ENCODE measurements at regions not wholly inside any gene's neighbourhood (a gene's known extent, or its start where the extent isn't known, plus 50 kb on each side); places are given as distances from the start of the nearest gene placed in this dataset.

DNA sequence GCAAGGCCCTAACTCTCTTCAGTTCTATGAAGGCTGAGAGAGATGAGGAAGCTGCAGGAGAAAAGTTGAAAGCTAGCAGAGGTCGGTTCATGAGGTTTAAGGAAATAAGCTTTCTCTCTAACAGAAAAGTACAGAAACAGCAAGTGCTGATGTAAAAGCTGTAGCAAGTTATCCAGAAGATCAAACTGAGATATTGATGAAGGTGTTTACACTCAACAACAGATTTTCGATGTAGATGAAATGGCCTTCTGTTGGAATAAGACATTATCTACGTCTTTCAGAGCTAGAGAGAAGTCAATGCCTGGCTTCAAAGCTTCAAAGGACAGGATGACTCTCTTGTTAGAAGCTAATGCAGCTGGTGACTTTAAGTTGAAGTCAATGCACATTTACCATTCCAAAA lies 87.4 kb downstream of the PDCL3 start:
- CTCF ChIA-PET = interaction anchor here (0.7 to 1.9 kb wide), 5 partner anchors 8 to 40 kb away, joined by 3 to 8 read pairs (median 3); no protein-coding TSS in a partner anchor
- BruUV-seq (replicated peaks) = no TSS peak
- intact Hi-C loops (cut with micrococcal nuclease) = no loop called here

DNA sequence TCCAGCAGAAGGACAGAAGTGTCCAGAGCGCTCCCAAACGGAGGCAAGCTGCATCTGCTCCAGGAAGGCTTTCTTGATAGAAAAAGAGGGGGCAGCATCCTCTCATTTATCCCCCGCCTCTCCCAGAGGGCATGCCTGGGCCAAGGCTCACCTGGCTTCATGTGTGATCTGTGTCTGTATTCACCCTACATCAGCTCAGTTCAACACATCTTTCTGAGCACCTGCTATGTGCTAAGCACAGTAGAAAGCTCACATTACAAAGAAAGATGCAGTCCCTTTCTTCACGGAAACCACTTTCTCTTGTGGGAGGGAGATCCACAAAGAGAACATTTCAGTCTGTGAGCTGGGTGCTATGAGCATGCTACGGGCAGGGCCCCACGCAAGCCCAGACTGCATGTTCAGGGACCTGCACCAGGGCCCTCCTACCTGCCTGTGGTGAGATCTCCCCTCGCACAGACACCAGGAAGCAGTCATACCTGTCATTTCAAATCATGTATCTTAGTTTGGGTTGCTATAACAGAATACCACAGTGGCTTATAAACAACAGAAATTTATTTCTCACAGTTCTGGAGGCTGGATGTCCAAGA lies 90.7 kb downstream of the PDCL3 start:
- Histone ChIP-seq H3K27ac (ENCODE audit: insufficient read depth, low read depth, low read length) (no peak overlapping the region), H3K4me1 (ENCODE audit: control insufficient read depth, extremely low read depth, insufficient read depth, low read length) (no peaks in the 10 kb centered on the region), H3K9me3 (replicated peaks; ENCODE audit: control insufficient read depth, insufficient read depth, low read length) (no peaks in the 10 kb centered on the region), H3K79me2 (ENCODE audit: control insufficient read depth, insufficient read depth, low read length) (no peaks in the 10 kb centered on the region), H4K20me1 (replicated peaks; ENCODE audit: control insufficient read depth, extremely low read depth, insufficient read depth, low read length) (no peaks in the 10 kb centered on the region), H3K4me2 (ENCODE audit: insufficient read depth, low read length) (no peak overlapping the region), H2AFZ (ENCODE audit: low read depth, low read length) (no peak overlapping the region), H3K27me3 (ENCODE audit: control insufficient read depth in 2 of 2, insufficient read depth in 2 of 2, low read length in 2 of 2) (peaks cover 7 to 8% of the 10 kb centered on the region in 2 experiments), H3K9me1 (replicated peaks; ENCODE audit: control insufficient read depth, extremely low read depth, insufficient read depth, low read length) (no peaks in the 10 kb centered on the region), H3K4me3 (replicated peaks in 1 of 3; ENCODE audit: insufficient read depth in 1 of 3, low read depth in 1 of 3, low read length in 3 of 3) (no peak overlapping the region), H3K36me3 (ENCODE audit: control insufficient read depth in 2 of 2, extremely low read depth in 1 of 2, insufficient read depth in 2 of 2, low read length in 2 of 2) (no peaks in the 10 kb centered on the region), H3K9ac (replicated peaks; ENCODE audit: extremely low read depth, insufficient read depth, low read length) (no peak overlapping the region)
- TF ChIP-seq, protein P1, sequence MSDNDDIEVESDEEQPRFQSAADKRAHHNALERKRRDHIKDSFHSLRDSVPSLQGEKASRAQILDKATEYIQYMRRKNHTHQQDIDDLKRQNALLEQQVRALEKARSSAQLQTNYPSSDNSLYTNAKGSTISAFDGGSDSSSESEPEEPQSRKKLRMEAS (IDR thresholded peaks at IDR 0.05; ENCODE audit: insufficient read depth, insufficient read length) = no peak
- TF ChIP-seq POLR2AphosphoS5 (IDR thresholded peaks at IDR 0.05; ENCODE audit: insufficient read depth, low read depth, low read length) = no peak
- TF ChIP-seq FOS (IDR thresholded peaks at IDR 0.05; ENCODE audit: borderline replicate concordance, insufficient read depth, low read length) = no peak
- TF ChIP-seq POLR2A (IDR thresholded peaks at IDR 0.05; ENCODE audit: low read depth, low read length) = no peak
- no peak for TF ChIP-seq CTCF (IDR thresholded peaks at IDR 0.05; ENCODE audit: extremely low read depth in 1 of 2, insufficient read depth in 1 of 2, low read depth in 1 of 2, low read length in 2 of 2)
- TF ChIP-seq EZH2 (IDR thresholded peaks at IDR 0.05; ENCODE audit: borderline replicate concordance, low read depth, low read length, severe bottlenecking) = no peak
- no peak for TF ChIP-seq JUN (IDR thresholded peaks at IDR 0.05; ENCODE audit: borderline replicate concordance, insufficient read depth, insufficient read length, low read depth)
- TF ChIP-seq GATA2 (IDR thresholded peaks at IDR 0.05; ENCODE audit: insufficient read depth, insufficient read length, low read depth, low read length) = no peak
- TF ChIP-seq MYC (IDR thresholded peaks at IDR 0.05; ENCODE audit: low read depth, low read length) = no peak
- POLR2A ChIA-PET = no interaction called here
- FAIRE-seq (no peak), DNase-seq (ENCODE audit: low read depth, low spot score) (no peak)
- no TSS peak for BruUV-seq (replicated peaks)
- dilution Hi-C loops (cut with MboI; ENCODE audit: extremely low pct_ligation_motif_present, low sequenced_read_pairs) = no loop called here
- CTCF ChIA-PET = interaction anchor here (0.6 to 1.6 kb wide), 2 partner anchors 14 to 207 kb away, joined by 3 read pairs; no protein-coding TSS in a partner anchor
- intact Hi-C loops (cut with micrococcal nuclease) = no loop called here

More for the DNA sequence above, 87.4 kb downstream of the PDCL3 start:
- POLR2A ChIA-PET = no interaction called here
- Histone ChIP-seq H3K9me3 (replicated peaks; ENCODE audit: control insufficient read depth, insufficient read depth, low read length) (no peaks in the 10 kb centered on the region), H3K27me3 (ENCODE audit: control insufficient read depth in 2 of 2, insufficient read depth in 2 of 2, low read length in 2 of 2) (peaks cover 7 to 8% of the 10 kb centered on the region in 2 experiments), H3K4me1 (ENCODE audit: control insufficient read depth, extremely low read depth, insufficient read depth, low read length) (no peaks in the 10 kb centered on the region), H3K9ac (replicated peaks; ENCODE audit: extremely low read depth, insufficient read depth, low read length) (no peak overlapping the region), H3K79me2 (ENCODE audit: control insufficient read depth, insufficient read depth, low read length) (no peaks in the 10 kb centered on the region), H3K4me2 (ENCODE audit: insufficient read depth, low read length) (no peak overlapping the region), H3K4me3 (replicated peaks in 1 of 3; ENCODE audit: insufficient read depth in 1 of 3, low read depth in 1 of 3, low read length in 3 of 3) (no peak overlapping the region), H3K27ac (ENCODE audit: insufficient read depth, low read depth, low read length) (no peak overlapping the region), H3K36me3 (ENCODE audit: control insufficient read depth in 2 of 2, extremely low read depth in 1 of 2, insufficient read depth in 2 of 2, low read length in 2 of 2) (no peaks in the 10 kb centered on the region), H4K20me1 (replicated peaks; ENCODE audit: control insufficient read depth, extremely low read depth, insufficient read depth, low read length) (no peaks in the 10 kb centered on the region), H3K9me1 (replicated peaks; ENCODE audit: control insufficient read depth, extremely low read depth, insufficient read depth, low read length) (no peaks in the 10 kb centered on the region), H2AFZ (ENCODE audit: low read depth, low read length) (no peak overlapping the region)
- FAIRE-seq = no peak
- no peak for DNase-seq (ENCODE audit: low read depth, low spot score)
- no peak for TF ChIP-seq CTCF (IDR thresholded peaks at IDR 0.05; ENCODE audit: extremely low read depth in 1 of 2, insufficient read depth in 1 of 2, low read depth in 1 of 2, low read length in 2 of 2)
- dilution Hi-C loops (cut with MboI; ENCODE audit: extremely low pct_ligation_motif_present, low sequenced_read_pairs) = no loop called here
